A549 (cell line): ENCODE measurements at regions not wholly inside any gene's neighbourhood (a gene's known extent, or its start where the extent isn't known, plus 50 kb on each side); places are given as distances from the start of the nearest gene placed in this dataset.

Source experiments
- ATAC-seq, 2 experiments: fragments of 200-7000 bp in 1 of 2; fragments of >200 bp in 1 of 2; cut with Nextera tagmentation in 1 of 2; cut with Tn5 transposase in 1 of 2; 3 replicates each; pipeline versions ENCODE4 v1.8.0 to v1.9.1; 2018 to 2020; ENCODE audit warnings: mild to moderate bottlenecking in 1 of 2, moderate library complexity in 1 of 2
- CTCF ChIA-PET: fragments of 300-600 bp; sonication (Branson Sonifier 250); formaldehyde crosslinking; extraction: SDS; loops from one replicate; lab custom pipeline; 2021; ENCODE audit warnings: antibody characterized with exemption, inconsistent platforms; lab: Yijun Ruan, JAX
- POLR2A ChIA-PET: fragments of 350-600 bp; formaldehyde crosslinking; extraction: SDS; loops from one replicate; lab custom pipeline; 2021; ENCODE audit warnings: antibody characterized with exemption, inconsistent platforms; lab: Yijun Ruan, JAX
- DNase-seq, 2 experiments: peaks; one replicate each; pipeline versions ENCODE4 v3.0.0 to v3.0.0-alpha.2; 2011 to 2016; ENCODE audit warnings: low read depth in 1 of 2, low spot score in 1 of 2
- FAIRE-seq: peaks from 2 replicates; lab custom pipeline; 2011; peaks lifted over from hg19 to GRCh38; lab: Jason Lieb, UNC
- H3K27ac ChIP-seq, 2 experiments: fragments of >200 bp; sonication (Bioruptor Twin); formaldehyde crosslinking; 3 replicates each; pipeline ENCODE4 v1.5.1; 2016 to 2017
- H3K4me1 ChIP-seq: fragments of >200 bp; sonication (Bioruptor Twin); formaldehyde crosslinking; 3 replicates; pipeline ENCODE4 v1.6.1; 2016
- H3K4me2 ChIP-seq: fragments of >200 bp; sonication (Bioruptor Twin); formaldehyde crosslinking; 3 replicates; pipeline ENCODE4 v1.6.1; 2016
- H3K4me3 ChIP-seq: fragments of >200 bp; sonication (Bioruptor Twin); formaldehyde crosslinking; 3 replicates; pipeline ENCODE4 v1.5.1; 2016
- H3K9me3 ChIP-seq: fragments of >200 bp; sonication (Bioruptor Twin); formaldehyde crosslinking; 3 replicates; pipeline ENCODE4 v1.6.1; 2016
- ATOH8 ChIP-seq: fragments of 250-450 bp; sonication (Bioruptor Pico); IDR thresholded peaks from 2 replicates; pipeline ENCODE4 v1.5.0; 2020; ENCODE audit warnings: low read depth, mild to moderate bottlenecking, moderate library complexity
- BCL3 ChIP-seq: fragments of >200 bp; sonication (Bioruptor Twin); formaldehyde crosslinking; IDR thresholded peaks from 3 replicates; pipeline ENCODE4 v1.6.1; 2016
- CBX2 ChIP-seq: fragments of 200-600 bp; sonication (generic); IDR thresholded peaks from 2 replicates; pipeline ENCODE4 v1.6.1; 2016; ENCODE audit warnings: low read depth, mild to moderate bottlenecking, borderline replicate concordance
- CBX8 ChIP-seq: fragments of 200-600 bp; sonication (generic); IDR thresholded peaks from 2 replicates; pipeline ENCODE4 v1.6.1; 2016
- CEBPB ChIP-seq, 2 experiments: fragments of >200 bp in 1 of 2; sonication (Bioruptor Twin) in 1 of 2; formaldehyde crosslinking in 1 of 2; IDR thresholded peaks; 2 replicates each; pipeline ENCODE4 v1.6.1; 2012 to 2016
- EHF ChIP-seq: fragments of 250-450 bp; sonication (Bioruptor Pico); IDR thresholded peaks from 2 replicates; pipeline ENCODE4 v1.5.0; 2020; ENCODE audit warnings: mild to moderate bottlenecking
- EHMT2 ChIP-seq: fragments of 200-600 bp; sonication (generic); IDR thresholded peaks from 2 replicates; pipeline ENCODE4 v1.6.1; 2016; ENCODE audit warnings: antibody characterized with exemption, low read depth, mild to moderate bottlenecking, moderate library complexity
- ELK1 ChIP-seq: fragments of 150-350 bp; IDR thresholded peaks from 2 replicates; pipeline ENCODE4 v1.6.1; 2014; ENCODE audit warnings: low read depth, mild to moderate bottlenecking, low read length
- FOSB ChIP-seq: fragments of 250-450 bp; sonication (Bioruptor Pico); IDR thresholded peaks from 2 replicates; pipeline ENCODE4 v1.5.0; 2020; ENCODE audit warnings: mild to moderate bottlenecking, moderate library complexity
- HDAC2 ChIP-seq: fragments of 200-600 bp; sonication (generic); IDR thresholded peaks from 2 replicates; pipeline ENCODE4 v1.6.1; 2016
- HES2 ChIP-seq: fragments of >200 bp; sonication (Bioruptor Twin); formaldehyde crosslinking; IDR thresholded peaks from 2 replicates; pipeline ENCODE4 v1.6.1; 2016
- HEYL ChIP-seq: fragments of 250-450 bp; sonication (Bioruptor Pico); IDR thresholded peaks from 2 replicates; pipeline ENCODE4 v1.8.0; 2021; ENCODE audit warnings: mild to moderate bottlenecking, moderate library complexity
- HMGXB4 ChIP-seq: fragments of 250-450 bp; sonication (Bioruptor Pico); IDR thresholded peaks from 2 replicates; pipeline ENCODE4 v1.5.0; 2021; ENCODE audit warnings: mild to moderate bottlenecking, moderate library complexity, borderline replicate concordance
- HOXA7 ChIP-seq: fragments of 250-450 bp; sonication (Bioruptor Pico); IDR thresholded peaks from 2 replicates; pipeline ENCODE4 v1.5.0; 2020; ENCODE audit warnings: mild to moderate bottlenecking, moderate library complexity
- HOXB13 ChIP-seq: fragments of 250-450 bp; sonication (Bioruptor Pico); IDR thresholded peaks from 2 replicates; pipeline ENCODE4 v1.5.0; 2020; ENCODE audit warnings: low read depth, mild to moderate bottlenecking, moderate library complexity
- HOXB5 ChIP-seq: fragments of 250-450 bp; sonication (Bioruptor Pico); IDR thresholded peaks from 2 replicates; pipeline ENCODE4 v1.5.0; 2020; ENCODE audit warnings: mild to moderate bottlenecking, moderate library complexity
- MAFK ChIP-seq: fragments of 450-650 bp; IDR thresholded peaks from 2 replicates; pipeline ENCODE4 v1.6.1; 2014; ENCODE audit not compliant: partially characterized antibody
- MYC ChIP-seq: IDR thresholded peaks from 2 replicates; pipeline ENCODE4 v1.6.1; 2012; ENCODE audit warnings: mild to moderate bottlenecking, inconsistent platforms, low read length, improper control_type of control experiment, borderline replicate concordance
- NFE2L2 ChIP-seq: fragments of 150-350 bp; conservative IDR thresholded peaks from 2 replicates; pipeline ENCODE4 v1.6.1; 2014; ENCODE audit warnings: low read length
- NPAS2 ChIP-seq: fragments of 250-450 bp; sonication (Bioruptor Pico); IDR thresholded peaks from 2 replicates; pipeline ENCODE4 v1.8.0; 2022; ENCODE audit warnings: mild to moderate bottlenecking, moderate library complexity, borderline replicate concordance
- POLR2A ChIP-seq: IDR thresholded peaks from 2 replicates; pipeline ENCODE4 v1.6.1; 2012; ENCODE audit warnings: mild to moderate bottlenecking, low read length
- POLR2AphosphoS2 ChIP-seq: conservative IDR thresholded peaks from 2 replicates; pipeline ENCODE4 v1.6.1; 2012; ENCODE audit warnings: low read length, improper control_type of control experiment, inconsistent platforms
- RAD21 ChIP-seq, 2 experiments: fragments of >200 bp in 1 of 2; sonication (Bioruptor Twin) in 1 of 2; formaldehyde crosslinking in 1 of 2; IDR thresholded peaks in 1 of 2; conservative IDR thresholded peaks in 1 of 2; 2 replicates in 1 of 2; 3 replicates in 1 of 2; pipeline ENCODE4 v1.6.1; 2012 to 2018; ENCODE audit warnings: inconsistent platforms in 1 of 2
- RNF2 ChIP-seq: fragments of 200-600 bp; sonication (generic); IDR thresholded peaks from 2 replicates; pipeline ENCODE4 v1.6.1; 2016; ENCODE audit warnings: low read depth, mild to moderate bottlenecking, antibody characterized with exemption, moderate library complexity, borderline replicate concordance
- SMC3 ChIP-seq: fragments of >200 bp; sonication (Bioruptor Twin); formaldehyde crosslinking; IDR thresholded peaks from 3 replicates; pipeline ENCODE4 v1.6.1; 2018; ENCODE audit warnings: inconsistent platforms
- SREBF2 ChIP-seq: fragments of 450-650 bp; IDR thresholded peaks from 2 replicates; pipeline ENCODE4 v1.6.1; 2014; ENCODE audit warnings: mild to moderate bottlenecking, moderate library complexity
- ZC3H11A ChIP-seq: fragments of 450-650 bp; IDR thresholded peaks from 2 replicates; pipeline ENCODE4 v1.6.1; 2014; ENCODE audit warnings: antibody characterized with exemption, mild to moderate bottlenecking
- ZNF302 ChIP-seq: fragments of 250-450 bp; sonication (Bioruptor Pico); IDR thresholded peaks from 2 replicates; pipeline ENCODE4 v1.9.0; 2021; ENCODE audit warnings: inconsistent platforms, mild to moderate bottlenecking, moderate library complexity
- WGBS: methylation state at CpG from one replicate; pipeline ENCODE4 v1.1.6; 2017; ENCODE audit errors: missing lambda C conversion rate; 5-methylcytosine and 5-hydroxymethylcytosine counted together

- ChIA-PET CTCF (interaction anchor here (2.0 kb wide), 1 partner anchor 129 kb away, joined by 4 read pairs; no protein-coding TSS in a partner anchor), POLR2A (no interaction called here)
- FAIRE-seq (no peak), ATAC-seq (no peak), DNase-seq (no peak)
- Histone ChIP-seq H3K9me3 (no peaks in the 10 kb centered on the region), H3K27ac (no peak overlapping the region), H3K4me1 (peaks cover 8% of the 10 kb centered on the region; the same call in 2 of the 3 replicates), H3K4me2 (no peak overlapping the region), H3K4me3 (no peak overlapping the region)
- 87% methylated on average over 9 of the region's 9 CpGs for WGBS
- TF ChIP-seq RNF2 (no peak), RAD21 (conservative IDR thresholded peaks at IDR 0.05 in 1 of 2, IDR thresholded peaks at IDR 0.05 in 1 of 2) (no peak), CBX8 (no peak), HES2 (no peak), EHMT2 (no peak), FOSB (CRISPR knock-in tag) (no peak), CBX2 (no peak), CEBPB (IDR thresholded peaks at IDR 0.05) (no peak), HOXB13 (CRISPR knock-in tag) (no peak), POLR2AphosphoS2 (no peak), NPAS2 (CRISPR knock-in tag) (no peak), BCL3 (no peak), HEYL (no peak), EHF (CRISPR knock-in tag) (no peak), HOXA7 (CRISPR knock-in tag) (no peak), NFE2L2 (no peak), HMGXB4 (no peak)
These were observed 69.1 kb downstream of the MAGEF1 start for GRCh38 chr3:184642631-184643285.

GRCh38 chr3:184641430-184641829 is 70.4 kb downstream of the MAGEF1 start:
- no peak overlapping the region for H3K4me3 ChIP-seq
- ATAC-seq, result no peak
- DNase-seq, result no peak
- TF ChIP-seq MAFK (peak; percentile 76), CBX8 (no peak), HOXB5 (CRISPR knock-in tag) (no peak), MYC (no peak)
- FAIRE-seq, result no peak
- ChIA-PET POLR2A (no interaction called here), CTCF (no interaction called here)
- WGBS, result 47% methylated on average over 6 of the region's 8 CpGs
- H3K9me3 ChIP-seq, result no peaks in the 10 kb centered on the region
- no peak overlapping the region for H3K27ac ChIP-seq
- H3K4me2 ChIP-seq, result no peak overlapping the region
- H3K4me1 ChIP-seq, result peaks cover 18% of the 10 kb centered on the region

GRCh38 chr3:184639351-184639750 is 72.5 kb downstream of the MAGEF1 start:
- Histone ChIP-seq H3K9me3 (no peaks in the 10 kb centered on the region), H3K4me3 (no peak overlapping the region), H3K4me2 (no peak overlapping the region), H3K4me1 (peaks cover 26% of the 10 kb centered on the region), H3K27ac (no peak overlapping the region)
- no peak for DNase-seq
- no peak for FAIRE-seq
- WGBS, result 89% methylated on average over 6 of the region's 6 CpGs
- POLR2A ChIA-PET, result no interaction called here
- no peak for ATAC-seq
- CTCF ChIA-PET, result no interaction called here
- TF ChIP-seq ZNF302 (no peak), MYC (no peak), ATOH8 (CRISPR knock-in tag) (no peak), CBX2 (no peak), SMC3 (no peak), SREBF2 (no peak), POLR2A (no peak), ELK1 (no peak), ZC3H11A (no peak), POLR2AphosphoS2 (no peak), HDAC2 (no peak)
